ENCODE measurements at regions not wholly inside any gene's neighbourhood (a gene's known extent, or its start where the extent isn't known, plus 50 kb on each side); places are given as distances from the start of the nearest gene placed in this dataset.

- TF ChIP-seq ZNF18 (tag by site-specific recombination; IDR thresholded peaks at IDR 0.05) (no peak), PRDM6 (tag by site-specific recombination; IDR thresholded peaks at IDR 0.05) (no peak), INSM2 (tag by site-specific recombination; IDR thresholded peaks at IDR 0.05) (no peak), ZNF324 (tag by site-specific recombination; IDR thresholded peaks at IDR 0.05) (no peak)
These were observed 1361.7 kb downstream of the XPNPEP1 start (continued) for GRCh38 chr10:108561649-108562048.

- POLR2A ChIA-PET = no interaction called here
- H3K4me1 ChIP-seq (ENCODE audit: control insufficient read depth, insufficient read depth, low read length) = no peaks in the 10 kb centered on the region
- CTCF ChIA-PET = no interaction called here
- H3K4me3 ChIP-seq (ENCODE audit: low read depth, low read length) = no peak overlapping the region
- H3K36me3 ChIP-seq (ENCODE audit: control insufficient read depth in 2 of 2, insufficient read depth in 1 of 2, low read length in 2 of 2) = no peaks in the 10 kb centered on the region
- H3K9me3 ChIP-seq (ENCODE audit: control insufficient read depth, insufficient read depth, low read depth, low read length) = no peaks in the 10 kb centered on the region
- TF ChIP-seq BCL6B (tag by site-specific recombination; IDR thresholded peaks at IDR 0.05) (no peak), ZNF324 (tag by site-specific recombination; IDR thresholded peaks at IDR 0.05) (no peak)
- H3K27ac ChIP-seq (ENCODE audit: extremely low read depth, low read depth, low read length) = no peak overlapping the region
These were observed 1362.8 kb downstream of the XPNPEP1 start for GRCh38 chr10:108560488-108560887.

- POLR2A ChIA-PET = no interaction called here
These were observed 1367.1 kb downstream of the XPNPEP1 start for GRCh38 chr10:108556186-108556585.

More at GRCh38 chr10:108556186-108556585, 1367.1 kb downstream of the XPNPEP1 start:
- Histone ChIP-seq H3K4me3 (ENCODE audit: low read depth, low read length) (no peak overlapping the region), H3K4me1 (ENCODE audit: control insufficient read depth, insufficient read depth, low read length) (no peaks in the 10 kb centered on the region), H3K27ac (ENCODE audit: extremely low read depth, low read depth, low read length) (no peak overlapping the region), H3K9me3 (ENCODE audit: control insufficient read depth, insufficient read depth, low read depth, low read length) (no peaks in the 10 kb centered on the region), H3K36me3 (ENCODE audit: control insufficient read depth in 2 of 2, insufficient read depth in 1 of 2, low read length in 2 of 2) (no peaks in the 10 kb centered on the region)
- no peak for TF ChIP-seq ZBTB10 (tag by site-specific recombination; IDR thresholded peaks at IDR 0.05)
- TF ChIP-seq ZNF585B (tag by site-specific recombination; IDR thresholded peaks at IDR 0.05) = no peak
- no peak for TF ChIP-seq OSR2 (tag by site-specific recombination; IDR thresholded peaks at IDR 0.05)
- no peak for TF ChIP-seq ZNF707 (tag by site-specific recombination; IDR thresholded peaks at IDR 0.05)
- CTCF ChIA-PET = no interaction called here
